ENCODE measurements at regions not wholly inside any gene's neighbourhood (a gene's known extent, or its start where the extent isn't known, plus 50 kb on each side); places are given as distances from the start of the nearest gene placed in this dataset.

GRCh38 chr20:22093122-22093521 is 387.7 kb downstream of the PAX1 start:
- H3K36me3 ChIP-seq (ENCODE audit: low read depth) = no peaks in the 10 kb centered on the region
- intact Hi-C loops (cut with micrococcal nuclease; ENCODE audit: unreplicated experiment) = no loop called here
- no peak overlapping the region for H3K27ac ChIP-seq
- POLR2A ChIA-PET (ENCODE audit: unreplicated experiment) = no interaction called here
- DNase-seq = no peak
- BruUV-seq (replicated peaks) = no TSS peak
- no peaks in the 10 kb centered on the region for H3K27me3 ChIP-seq (ENCODE audit: insufficient read depth, low read depth)
- H3K9me2 ChIP-seq (ENCODE audit: insufficient read depth) = no peaks in the 10 kb centered on the region
- no peak overlapping the region for H3K4me2 ChIP-seq
- TF ChIP-seq EZH2 (IDR thresholded peaks at IDR 0.05; ENCODE audit: low read depth) (no peak), CTCF (conservative IDR thresholded peaks at IDR 0.05) (no peak)
- H3K79me2 ChIP-seq (ENCODE audit: low read depth) = no peaks in the 10 kb centered on the region
- no peaks in the 10 kb centered on the region for H3F3A ChIP-seq (ENCODE audit: insufficient read depth, low read depth)
- no peaks in the 10 kb centered on the region for H3K9me3 ChIP-seq (ENCODE audit: insufficient read depth, low read depth)
- no peaks in the 10 kb centered on the region for H3K4me1 ChIP-seq (replicated peaks; ENCODE audit: insufficient read depth)
- no peak overlapping the region for H2AFZ ChIP-seq
- CTCF ChIA-PET = no interaction called here
- H3K4me3 ChIP-seq = no peak overlapping the region
- H4K20me1 ChIP-seq (ENCODE audit: insufficient read depth) = no peaks in the 10 kb centered on the region

- BruUV-seq (replicated peaks) = no TSS peak
- Histone ChIP-seq H3K79me2 (ENCODE audit: low read depth) (no peaks in the 10 kb centered on the region), H3K9me3 (ENCODE audit: insufficient read depth, low read depth) (no peaks in the 10 kb centered on the region), H2AFZ (no peak overlapping the region), H3K27ac (no peak overlapping the region), H3F3A (ENCODE audit: insufficient read depth, low read depth) (no peaks in the 10 kb centered on the region), H3K4me2 (no peak overlapping the region), H3K27me3 (ENCODE audit: insufficient read depth, low read depth) (no peaks in the 10 kb centered on the region), H3K4me3 (no peak overlapping the region), H3K4me1 (replicated peaks; ENCODE audit: insufficient read depth) (no peaks in the 10 kb centered on the region), H4K20me1 (ENCODE audit: insufficient read depth) (no peaks in the 10 kb centered on the region), H3K36me3 (ENCODE audit: low read depth) (no peaks in the 10 kb centered on the region), H3K9me2 (ENCODE audit: insufficient read depth) (no peaks in the 10 kb centered on the region)
- intact Hi-C loops (cut with micrococcal nuclease; ENCODE audit: unreplicated experiment) = no loop called here
- no peak for TF ChIP-seq EZH2 (IDR thresholded peaks at IDR 0.05; ENCODE audit: low read depth)
- no peak for TF ChIP-seq CTCF (conservative IDR thresholded peaks at IDR 0.05)
- CTCF ChIA-PET = no interaction called here
- no peak for DNase-seq
- POLR2A ChIA-PET (ENCODE audit: unreplicated experiment) = no interaction called here
Measured at GRCh38 chr20:22088882-22089281, 383.4 kb downstream of the PAX1 start.

- intact Hi-C loops (cut with micrococcal nuclease; ENCODE audit: unreplicated experiment) = no loop called here
- Histone ChIP-seq H3K27me3 (ENCODE audit: insufficient read depth, low read depth) (no peaks in the 10 kb centered on the region), H3K27ac (no peak overlapping the region), H3K4me3 (no peak overlapping the region), H3K36me3 (ENCODE audit: low read depth) (no peaks in the 10 kb centered on the region), H3K9me3 (ENCODE audit: insufficient read depth, low read depth) (no peaks in the 10 kb centered on the region), H3K4me2 (no peak overlapping the region), H3K79me2 (ENCODE audit: low read depth) (no peaks in the 10 kb centered on the region), H3F3A (ENCODE audit: insufficient read depth, low read depth) (no peaks in the 10 kb centered on the region), H4K20me1 (ENCODE audit: insufficient read depth) (no peaks in the 10 kb centered on the region), H2AFZ (no peak overlapping the region), H3K4me1 (replicated peaks; ENCODE audit: insufficient read depth) (no peaks in the 10 kb centered on the region), H3K9me2 (ENCODE audit: insufficient read depth) (no peaks in the 10 kb centered on the region)
- ChIA-PET POLR2A (ENCODE audit: unreplicated experiment) (no interaction called here), CTCF (no interaction called here)
- DNase-seq = no peak
- no TSS peak for BruUV-seq (replicated peaks)
- TF ChIP-seq CTCF (conservative IDR thresholded peaks at IDR 0.05) (no peak), EZH2 (IDR thresholded peaks at IDR 0.05; ENCODE audit: low read depth) (no peak)
Measured at GRCh38 chr20:22080985-22081384, 375.5 kb downstream of the PAX1 start.
